ENCODE measurements at regions not wholly inside any gene's neighbourhood (a gene's known extent, or its start where the extent isn't known, plus 50 kb on each side); places are given as distances from the start of the nearest gene placed in this dataset.

DNA sequence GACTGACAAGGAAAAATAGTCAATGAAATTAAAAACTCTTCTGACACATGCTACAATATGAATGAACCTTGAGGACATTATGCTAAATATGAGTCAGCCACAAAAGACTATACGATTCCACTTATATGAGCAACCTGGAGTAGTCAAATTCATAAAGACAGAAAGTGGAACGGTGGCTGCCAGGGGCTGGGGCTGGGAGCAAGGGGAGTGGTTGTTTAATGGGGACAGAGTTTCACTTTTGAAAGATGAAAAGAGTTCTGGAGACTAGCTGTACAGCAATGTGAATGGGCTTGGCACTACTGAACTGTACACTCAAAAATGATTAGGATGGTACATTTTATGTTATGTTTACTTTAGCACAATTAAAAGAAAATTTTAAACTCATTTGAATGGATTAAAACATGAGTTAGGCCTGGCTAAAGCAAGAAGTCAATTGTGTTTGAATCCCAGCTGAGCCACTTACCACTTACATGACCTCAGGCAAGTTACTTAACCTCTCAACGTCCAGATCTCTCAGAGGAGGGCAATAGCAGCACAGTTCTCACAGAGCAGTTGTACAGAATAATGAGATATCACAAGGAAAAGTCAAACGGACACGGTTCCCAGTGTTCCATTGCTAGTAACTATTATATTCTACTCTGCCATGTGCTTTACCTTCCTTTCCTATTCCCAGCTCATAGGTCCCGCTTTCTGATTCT, 102.5 kb downstream of the SPTSSA start:
- ATAC-seq (no peak), DNase-seq (no peak)
- peaks cover 16% of the 10 kb centered on the region for H3K4me1 ChIP-seq
- intact Hi-C loops (cut with DNase I): no loop called here
- H3K4me3 ChIP-seq: no peak overlapping the region
- H3K27ac ChIP-seq: no peak overlapping the region
- H3K27me3 ChIP-seq (ENCODE audit: low read depth): no peaks in the 10 kb centered on the region
- H3K36me3 ChIP-seq: no peaks in the 10 kb centered on the region
- H3K9me3 ChIP-seq: no peaks in the 10 kb centered on the region
- TF ChIP-seq, protein P1, sequence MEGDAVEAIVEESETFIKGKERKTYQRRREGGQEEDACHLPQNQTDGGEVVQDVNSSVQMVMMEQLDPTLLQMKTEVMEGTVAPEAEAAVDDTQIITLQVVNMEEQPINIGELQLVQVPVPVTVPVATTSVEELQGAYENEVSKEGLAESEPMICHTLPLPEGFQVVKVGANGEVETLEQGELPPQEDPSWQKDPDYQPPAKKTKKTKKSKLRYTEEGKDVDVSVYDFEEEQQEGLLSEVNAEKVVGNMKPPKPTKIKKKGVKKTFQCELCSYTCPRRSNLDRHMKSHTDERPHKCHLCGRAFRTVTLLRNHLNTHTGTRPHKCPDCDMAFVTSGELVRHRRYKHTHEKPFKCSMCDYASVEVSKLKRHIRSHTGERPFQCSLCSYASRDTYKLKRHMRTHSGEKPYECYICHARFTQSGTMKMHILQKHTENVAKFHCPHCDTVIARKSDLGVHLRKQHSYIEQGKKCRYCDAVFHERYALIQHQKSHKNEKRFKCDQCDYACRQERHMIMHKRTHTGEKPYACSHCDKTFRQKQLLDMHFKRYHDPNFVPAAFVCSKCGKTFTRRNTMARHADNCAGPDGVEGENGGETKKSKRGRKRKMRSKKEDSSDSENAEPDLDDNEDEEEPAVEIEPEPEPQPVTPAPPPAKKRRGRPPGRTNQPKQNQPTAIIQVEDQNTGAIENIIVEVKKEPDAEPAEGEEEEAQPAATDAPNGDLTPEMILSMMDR (IDR thresholded peaks at IDR 0.05): no peak

- H3K27ac ChIP-seq: no peak overlapping the region
- no peaks in the 10 kb centered on the region for H3K4me1 ChIP-seq
- intact Hi-C loops (cut with DNase I): no loop called here
- ATAC-seq (peak in 1 of 2 donors; percentile 34), DNase-seq (no peak)
- no peaks in the 10 kb centered on the region for H3K27me3 ChIP-seq (ENCODE audit: low read depth)
- no peaks in the 10 kb centered on the region for H3K36me3 ChIP-seq
- H3K4me3 ChIP-seq: no peak overlapping the region
- H3K9me3 ChIP-seq: no peaks in the 10 kb centered on the region
- TF ChIP-seq, protein P1 (IDR thresholded peaks at IDR 0.05): no peak
These were observed 105.8 kb downstream of the SPTSSA start for GRCh38 chr14:34356264-34356654.

DNA sequence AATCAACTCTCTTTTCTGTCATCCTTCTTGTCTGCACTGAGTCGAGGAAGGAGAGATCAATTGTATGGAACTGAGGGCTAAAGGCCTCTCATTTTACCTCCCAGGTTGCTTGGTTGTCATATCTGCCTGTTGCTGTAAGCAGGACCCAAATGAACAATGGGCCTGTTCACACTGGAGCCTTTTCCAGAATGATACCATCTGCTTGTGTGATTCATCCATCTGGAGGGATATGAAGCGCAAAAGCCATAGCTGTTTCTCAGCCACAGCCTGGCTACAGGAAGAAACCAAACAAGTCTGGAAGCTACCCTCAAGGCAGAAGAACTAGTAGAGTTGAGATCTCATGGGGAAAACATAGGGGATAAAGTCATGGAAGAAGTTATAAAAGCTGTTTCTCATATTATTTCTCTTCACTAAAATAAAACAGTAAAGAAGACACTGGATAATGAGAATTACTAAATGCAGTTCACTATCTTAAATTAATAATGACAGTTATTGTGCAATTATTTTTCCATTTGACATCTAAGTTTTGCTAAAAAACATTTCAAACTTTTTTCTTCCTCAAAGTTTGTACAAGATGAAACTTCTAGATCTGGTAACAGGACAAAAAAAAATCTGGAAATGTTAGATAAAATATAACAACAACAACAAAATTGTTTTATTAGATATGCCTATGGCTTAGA, 106.3 kb downstream of the SPTSSA start:
- Histone ChIP-seq H3K36me3 (no peaks in the 10 kb centered on the region), H3K4me1 (no peaks in the 10 kb centered on the region), H3K4me3 (no peak overlapping the region), H3K27ac (no peak overlapping the region), H3K27me3 (ENCODE audit: low read depth) (no peaks in the 10 kb centered on the region), H3K9me3 (no peaks in the 10 kb centered on the region)
- ATAC-seq (no peak), DNase-seq (no peak)
- TF ChIP-seq, protein P1 (IDR thresholded peaks at IDR 0.05): no peak
- intact Hi-C loops (cut with DNase I): no loop called here

GRCh38 chr14:34354556-34354955, 107.5 kb downstream of the SPTSSA start:
- Histone ChIP-seq H3K9me3 (no peaks in the 10 kb centered on the region), H3K27ac (no peak overlapping the region), H3K4me1 (no peaks in the 10 kb centered on the region), H3K27me3 (ENCODE audit: low read depth) (no peaks in the 10 kb centered on the region), H3K36me3 (no peaks in the 10 kb centered on the region), H3K4me3 (no peak overlapping the region)
- DNase-seq (no peak), ATAC-seq (no peak)
- TF ChIP-seq, protein P1 (IDR thresholded peaks at IDR 0.05): no peak
- intact Hi-C loops (cut with DNase I): no loop called here

- ATAC-seq (no peak), DNase-seq (no peak)
- TF ChIP-seq, protein P1 (IDR thresholded peaks at IDR 0.05): no peak
- Histone ChIP-seq H3K4me3 (no peak overlapping the region), H3K36me3 (no peaks in the 10 kb centered on the region), H3K27ac (no peak overlapping the region), H3K4me1 (no peaks in the 10 kb centered on the region), H3K27me3 (ENCODE audit: low read depth) (no peaks in the 10 kb centered on the region), H3K9me3 (no peaks in the 10 kb centered on the region)
- intact Hi-C loops (cut with DNase I): no loop called here
These were observed 111.1 kb downstream of the SPTSSA start for GRCh38 chr14:34350903-34351302.

Data from lower lobe of right lung (tissue), 2 donors.